Neural cell (in vitro differentiated cells): ENCODE measurements at regions not wholly inside any gene's neighbourhood (a gene's known extent, or its start where the extent isn't known, plus 50 kb on each side); places are given as distances from the start of the nearest gene placed in this dataset.

Experiments
- H2AFZ ChIP-seq: fragments of 200-600, 300-800 bp; sonication (generic), shearing (Covaris generic); 2 replicates; pipeline ENCODE4 v1.6.0; 2014; ENCODE audit warnings: low read depth, mild to moderate bottlenecking, antibody characterized with exemption, low read length, moderate library complexity
- H3F3A ChIP-seq: fragments of 200-600 bp; shearing (Covaris generic); 2 replicates; pipeline ENCODE4 v1.6.1; 2016; ENCODE audit warnings: mild to moderate bottlenecking, moderate library complexity, mixed read lengths, antibody characterized with exemption, low read length; ENCODE audit not compliant: insufficient read depth, poor library complexity, severe bottlenecking
- H3K27ac ChIP-seq: fragments of 200-600, 300-800 bp; sonication (generic), shearing (Covaris generic); 2 replicates; pipeline ENCODE4 v1.5.1; 2014; ENCODE audit warnings: mild to moderate bottlenecking, low read length, moderate library complexity
- H3K27me3 ChIP-seq: fragments of 300-800, 200-600 bp; sonication (generic), shearing (Covaris generic); 2 replicates; pipeline ENCODE4 v1.6.0; 2014; ENCODE audit warnings: mild to moderate bottlenecking, low read depth, low read length, moderate library complexity; ENCODE audit not compliant: insufficient read depth
- H3K36me3 ChIP-seq: fragments of 300-800, 200-600 bp; sonication (generic), shearing (Covaris generic); 2 replicates; pipeline ENCODE4 v1.5.1; 2014; ENCODE audit warnings: mild to moderate bottlenecking, antibody characterized with exemption, low read length, moderate library complexity; ENCODE audit not compliant: insufficient read depth
- H3K4me2 ChIP-seq: fragments of 300-800, 200-600 bp; sonication (generic), shearing (Covaris generic); 2 replicates; pipeline ENCODE4 v1.6.0; 2014; ENCODE audit warnings: mild to moderate bottlenecking, low read length
- H3K4me3 ChIP-seq: fragments of 300-800, 200-600 bp; sonication (generic), shearing (Covaris generic); 2 replicates; pipeline ENCODE4 v1.5.1; 2014; ENCODE audit warnings: mild to moderate bottlenecking, low read length, moderate library complexity
- H3K79me2 ChIP-seq: fragments of 200-600 bp; shearing (Covaris generic); replicated peaks from 2 replicates; pipeline ENCODE4 v1.6.0; 2014; ENCODE audit warnings: mild to moderate bottlenecking, low read length, moderate library complexity; ENCODE audit not compliant: insufficient read depth
- H3K9ac ChIP-seq: fragments of 300-800, 200-600 bp; sonication (generic), shearing (Covaris generic); 2 replicates; pipeline ENCODE4 v1.6.1; 2016; ENCODE audit warnings: mild to moderate bottlenecking, low read length, mixed read lengths
- H3K9me2 ChIP-seq: fragments of 200-600 bp; shearing (Covaris generic); 2 replicates; pipeline ENCODE4 v1.6.1; 2016; ENCODE audit warnings: mild to moderate bottlenecking, low read length, mixed read lengths; ENCODE audit not compliant: insufficient read depth
- H3K9me3 ChIP-seq: fragments of 200-600, 300-800 bp; sonication (generic), shearing (Covaris generic); 2 replicates; pipeline ENCODE4 v1.6.1; 2016; ENCODE audit warnings: mild to moderate bottlenecking, mixed run types, low read length, moderate library complexity, mixed read lengths
- H4K20me1 ChIP-seq: fragments of 200-600 bp; shearing (Covaris generic); 2 replicates; pipeline ENCODE4 v1.6.1; 2016; ENCODE audit warnings: mild to moderate bottlenecking, mixed run types; ENCODE audit not compliant: insufficient read depth
- EP300 ChIP-seq: fragments of 450-650 bp; conservative IDR thresholded peaks from 2 replicates; pipeline ENCODE4 v1.6.1; 2014; ENCODE audit warnings: antibody characterized with exemption, mild to moderate bottlenecking, moderate library complexity; ENCODE audit not compliant: poor library complexity, severe bottlenecking
- EZH2 ChIP-seq: fragments of 200-600, 300-800 bp; shearing (Covaris generic), sonication (generic); IDR thresholded peaks from 2 replicates; pipeline ENCODE4 v1.6.1; 2014; ENCODE audit warnings: antibody characterized with exemption, low read length, borderline replicate concordance, mild to moderate bottlenecking; ENCODE audit not compliant: insufficient read depth, poor library complexity, severe bottlenecking
- MXI1 ChIP-seq: fragments of 450-650 bp; conservative IDR thresholded peaks from 2 replicates; pipeline ENCODE4 v1.6.1; 2014; ENCODE audit warnings: antibody characterized with exemption, mild to moderate bottlenecking; ENCODE audit not compliant: poor library complexity, severe bottlenecking
- POLR2AphosphoS5 ChIP-seq: IDR thresholded peaks from 2 replicates; pipeline ENCODE4 v1.6.1; 2012
- RAD21 ChIP-seq: fragments of 450-650 bp; conservative IDR thresholded peaks from 2 replicates; pipeline ENCODE4 v1.6.1; 2014; ENCODE audit warnings: antibody characterized with exemption, mild to moderate bottlenecking, moderate library complexity
- SMC3 ChIP-seq: fragments of 450-650 bp; conservative IDR thresholded peaks from 2 replicates; pipeline ENCODE4 v1.6.1; 2014; ENCODE audit warnings: antibody characterized with exemption, mild to moderate bottlenecking, moderate library complexity; ENCODE audit not compliant: poor library complexity
- TAF1 ChIP-seq: IDR thresholded peaks from 2 replicates; pipeline ENCODE4 v1.6.1; 2012; ENCODE audit warnings: low read depth
- TF ChIP-seq, protein P1 (sequence below): fragments of 450-650 bp; IDR thresholded peaks from 2 replicates; pipeline ENCODE4 v1.5.1; 2014; ENCODE audit warnings: antibody characterized with exemption, mild to moderate bottlenecking, moderate library complexity; ENCODE audit not compliant: poor library complexity, severe bottlenecking
- TF ChIP-seq, protein P2 (sequence below): IDR thresholded peaks from 2 replicates; pipeline ENCODE4 v1.6.1; 2012; ENCODE audit warnings: borderline replicate concordance

DNA sequence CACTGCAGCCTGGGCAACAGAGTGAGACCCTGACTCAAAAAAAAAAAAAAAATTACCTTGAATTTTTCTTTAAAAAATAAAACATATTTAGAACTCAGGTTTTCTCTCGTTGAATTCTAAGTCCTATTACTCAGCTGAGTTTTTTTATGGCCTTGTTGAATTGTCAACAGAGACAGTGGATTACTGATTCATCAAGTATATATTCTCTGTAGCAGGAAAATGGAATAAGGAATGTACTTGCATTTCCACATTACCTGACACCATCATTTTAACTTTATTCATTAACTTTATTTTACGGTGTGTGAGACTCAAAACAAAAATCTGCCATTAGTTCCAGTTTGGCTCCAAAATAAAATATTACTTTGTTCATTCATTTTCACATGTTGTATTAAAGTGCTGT, 53.8 kb upstream of the APP start:
- Histone ChIP-seq H2AFZ (no peak overlapping the region), H3K9ac (no peak overlapping the region), H3K36me3 (no peaks in the 10 kb centered on the region), H3K27me3 (no peaks in the 10 kb centered on the region), H3K79me2 (no peaks in the 10 kb centered on the region), H3K4me2 (no peak overlapping the region), H3F3A (no peaks in the 10 kb centered on the region), H3K9me3 (no peaks in the 10 kb centered on the region), H4K20me1 (no peaks in the 10 kb centered on the region), H3K9me2 (no peaks in the 10 kb centered on the region), H3K27ac (no peak overlapping the region), H3K4me3 (no peak overlapping the region)
- TF ChIP-seq EP300 (no peak), TAF1 (no peak), POLR2AphosphoS5 (no peak), MXI1 (no peak), EZH2 (no peak), RAD21 (no peak), SMC3 (no peak)
- TF ChIP-seq, protein P1, sequence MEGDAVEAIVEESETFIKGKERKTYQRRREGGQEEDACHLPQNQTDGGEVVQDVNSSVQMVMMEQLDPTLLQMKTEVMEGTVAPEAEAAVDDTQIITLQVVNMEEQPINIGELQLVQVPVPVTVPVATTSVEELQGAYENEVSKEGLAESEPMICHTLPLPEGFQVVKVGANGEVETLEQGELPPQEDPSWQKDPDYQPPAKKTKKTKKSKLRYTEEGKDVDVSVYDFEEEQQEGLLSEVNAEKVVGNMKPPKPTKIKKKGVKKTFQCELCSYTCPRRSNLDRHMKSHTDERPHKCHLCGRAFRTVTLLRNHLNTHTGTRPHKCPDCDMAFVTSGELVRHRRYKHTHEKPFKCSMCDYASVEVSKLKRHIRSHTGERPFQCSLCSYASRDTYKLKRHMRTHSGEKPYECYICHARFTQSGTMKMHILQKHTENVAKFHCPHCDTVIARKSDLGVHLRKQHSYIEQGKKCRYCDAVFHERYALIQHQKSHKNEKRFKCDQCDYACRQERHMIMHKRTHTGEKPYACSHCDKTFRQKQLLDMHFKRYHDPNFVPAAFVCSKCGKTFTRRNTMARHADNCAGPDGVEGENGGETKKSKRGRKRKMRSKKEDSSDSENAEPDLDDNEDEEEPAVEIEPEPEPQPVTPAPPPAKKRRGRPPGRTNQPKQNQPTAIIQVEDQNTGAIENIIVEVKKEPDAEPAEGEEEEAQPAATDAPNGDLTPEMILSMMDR = no peak
- TF ChIP-seq, protein P2, sequence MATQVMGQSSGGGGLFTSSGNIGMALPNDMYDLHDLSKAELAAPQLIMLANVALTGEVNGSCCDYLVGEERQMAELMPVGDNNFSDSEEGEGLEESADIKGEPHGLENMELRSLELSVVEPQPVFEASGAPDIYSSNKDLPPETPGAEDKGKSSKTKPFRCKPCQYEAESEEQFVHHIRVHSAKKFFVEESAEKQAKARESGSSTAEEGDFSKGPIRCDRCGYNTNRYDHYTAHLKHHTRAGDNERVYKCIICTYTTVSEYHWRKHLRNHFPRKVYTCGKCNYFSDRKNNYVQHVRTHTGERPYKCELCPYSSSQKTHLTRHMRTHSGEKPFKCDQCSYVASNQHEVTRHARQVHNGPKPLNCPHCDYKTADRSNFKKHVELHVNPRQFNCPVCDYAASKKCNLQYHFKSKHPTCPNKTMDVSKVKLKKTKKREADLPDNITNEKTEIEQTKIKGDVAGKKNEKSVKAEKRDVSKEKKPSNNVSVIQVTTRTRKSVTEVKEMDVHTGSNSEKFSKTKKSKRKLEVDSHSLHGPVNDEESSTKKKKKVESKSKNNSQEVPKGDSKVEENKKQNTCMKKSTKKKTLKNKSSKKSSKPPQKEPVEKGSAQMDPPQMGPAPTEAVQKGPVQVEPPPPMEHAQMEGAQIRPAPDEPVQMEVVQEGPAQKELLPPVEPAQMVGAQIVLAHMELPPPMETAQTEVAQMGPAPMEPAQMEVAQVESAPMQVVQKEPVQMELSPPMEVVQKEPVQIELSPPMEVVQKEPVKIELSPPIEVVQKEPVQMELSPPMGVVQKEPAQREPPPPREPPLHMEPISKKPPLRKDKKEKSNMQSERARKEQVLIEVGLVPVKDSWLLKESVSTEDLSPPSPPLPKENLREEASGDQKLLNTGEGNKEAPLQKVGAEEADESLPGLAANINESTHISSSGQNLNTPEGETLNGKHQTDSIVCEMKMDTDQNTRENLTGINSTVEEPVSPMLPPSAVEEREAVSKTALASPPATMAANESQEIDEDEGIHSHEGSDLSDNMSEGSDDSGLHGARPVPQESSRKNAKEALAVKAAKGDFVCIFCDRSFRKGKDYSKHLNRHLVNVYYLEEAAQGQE = no peak
